AG09309 (cell line): ENCODE measurements at regions not wholly inside any gene's neighbourhood (a gene's known extent, or its start where the extent isn't known, plus 50 kb on each side); places are given as distances from the start of the nearest gene placed in this dataset.

ENCODE experiments used
- DNase-seq: peaks from one replicate; pipeline ENCODE4 v3.0.0-alpha.2; 2010; ENCODE audit warnings: low read depth
- H3K4me3 ChIP-seq: 2 replicates; pipeline ENCODE4 v1.5.1; 2011; ENCODE audit warnings: mild to moderate bottlenecking, low read depth, low read length, moderate library complexity; ENCODE audit not compliant: control insufficient read depth
- TF ChIP-seq, protein P1 (sequence below): IDR thresholded peaks from 2 replicates; pipeline ENCODE4 v1.5.1; 2011; ENCODE audit warnings: mild to moderate bottlenecking, low read depth, low read length, inconsistent platforms; ENCODE audit not compliant: insufficient read depth, control insufficient read depth; ENCODE audit errors: missing control alignments

DNA sequence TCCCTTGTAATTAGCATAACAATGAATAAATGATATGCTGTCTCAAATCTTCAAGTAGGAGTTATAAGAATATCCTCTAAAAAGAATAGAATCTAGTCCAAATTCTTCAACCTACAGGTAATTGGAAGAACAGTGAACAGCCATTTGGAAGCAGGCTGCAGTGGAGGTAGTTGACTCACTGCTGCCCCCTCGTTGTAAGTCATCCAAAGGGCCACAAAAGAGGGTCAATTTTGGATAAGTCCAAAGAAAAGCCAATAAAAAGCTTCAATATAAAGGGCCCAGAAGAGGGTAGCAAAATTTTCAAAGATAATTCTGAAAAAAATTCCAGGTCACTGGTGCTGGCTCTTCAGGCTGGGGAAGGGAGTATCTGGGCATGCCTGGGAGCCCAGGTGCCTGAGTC lies 60.8 kb upstream of the SSTR4 start:
- no peak for DNase-seq
- no peak overlapping the region for H3K4me3 ChIP-seq
- TF ChIP-seq, protein P1, sequence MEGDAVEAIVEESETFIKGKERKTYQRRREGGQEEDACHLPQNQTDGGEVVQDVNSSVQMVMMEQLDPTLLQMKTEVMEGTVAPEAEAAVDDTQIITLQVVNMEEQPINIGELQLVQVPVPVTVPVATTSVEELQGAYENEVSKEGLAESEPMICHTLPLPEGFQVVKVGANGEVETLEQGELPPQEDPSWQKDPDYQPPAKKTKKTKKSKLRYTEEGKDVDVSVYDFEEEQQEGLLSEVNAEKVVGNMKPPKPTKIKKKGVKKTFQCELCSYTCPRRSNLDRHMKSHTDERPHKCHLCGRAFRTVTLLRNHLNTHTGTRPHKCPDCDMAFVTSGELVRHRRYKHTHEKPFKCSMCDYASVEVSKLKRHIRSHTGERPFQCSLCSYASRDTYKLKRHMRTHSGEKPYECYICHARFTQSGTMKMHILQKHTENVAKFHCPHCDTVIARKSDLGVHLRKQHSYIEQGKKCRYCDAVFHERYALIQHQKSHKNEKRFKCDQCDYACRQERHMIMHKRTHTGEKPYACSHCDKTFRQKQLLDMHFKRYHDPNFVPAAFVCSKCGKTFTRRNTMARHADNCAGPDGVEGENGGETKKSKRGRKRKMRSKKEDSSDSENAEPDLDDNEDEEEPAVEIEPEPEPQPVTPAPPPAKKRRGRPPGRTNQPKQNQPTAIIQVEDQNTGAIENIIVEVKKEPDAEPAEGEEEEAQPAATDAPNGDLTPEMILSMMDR: peak; percentile 63

DNA sequence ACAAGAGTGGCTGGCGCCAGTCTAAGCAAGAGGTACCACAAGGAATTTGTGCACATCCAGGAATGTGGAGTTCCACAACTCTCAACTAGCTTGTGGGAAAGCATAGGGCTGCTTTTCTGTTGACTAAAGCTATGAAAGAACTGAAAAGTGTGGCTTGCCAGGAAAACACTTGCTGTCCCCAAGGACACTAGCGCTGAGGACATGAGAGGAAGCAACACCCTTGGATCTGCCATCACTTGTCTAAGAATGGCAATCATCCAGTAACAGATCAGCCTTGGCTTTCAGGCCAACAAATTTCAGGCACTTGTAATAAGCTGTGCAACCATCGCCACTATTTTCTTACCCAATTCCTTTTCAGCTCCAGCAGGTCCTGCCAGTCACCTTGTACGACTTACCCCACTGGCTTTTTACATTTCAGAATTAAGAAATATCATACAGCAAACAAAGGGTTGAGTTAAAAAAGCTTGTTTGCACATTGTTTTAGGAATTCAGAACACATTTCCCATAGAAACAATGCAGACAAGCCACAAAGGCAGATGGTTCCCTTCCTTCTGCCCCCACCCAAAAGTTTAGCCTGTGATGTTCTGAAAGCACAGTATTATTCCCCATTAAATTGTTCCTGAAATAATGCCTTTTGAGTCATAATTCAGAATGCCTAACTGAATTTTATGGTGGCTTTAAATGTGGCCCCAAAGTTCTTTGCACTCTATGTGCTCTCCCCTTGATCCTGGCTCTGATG lies 57.9 kb upstream of the SSTR4 start:
- DNase-seq: no peak
- TF ChIP-seq, protein P1: no peak
- no peak overlapping the region for H3K4me3 ChIP-seq

DNA sequence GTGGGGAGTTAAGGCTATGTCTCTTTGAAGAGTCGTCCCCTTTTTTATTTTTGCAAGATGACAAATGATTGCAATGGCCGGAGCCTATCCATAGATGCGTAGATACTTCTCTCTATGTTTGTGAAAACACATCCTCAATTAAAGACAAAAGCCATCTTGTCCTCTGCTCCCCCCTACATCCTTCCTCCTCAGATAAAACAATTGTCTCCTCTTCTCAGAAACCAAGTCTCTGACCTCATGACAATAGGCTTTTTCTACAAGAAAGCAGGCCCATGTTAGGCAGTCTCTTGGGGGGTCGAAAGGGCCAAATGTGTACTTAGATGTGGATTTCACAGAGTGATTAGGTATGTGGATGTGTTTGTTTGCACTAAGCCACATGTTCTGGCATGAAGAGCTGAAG lies 51.1 kb upstream of the SSTR4 start:
- TF ChIP-seq, protein P1: no peak
- H3K4me3 ChIP-seq: no peak overlapping the region
- DNase-seq: no peak

DNA sequence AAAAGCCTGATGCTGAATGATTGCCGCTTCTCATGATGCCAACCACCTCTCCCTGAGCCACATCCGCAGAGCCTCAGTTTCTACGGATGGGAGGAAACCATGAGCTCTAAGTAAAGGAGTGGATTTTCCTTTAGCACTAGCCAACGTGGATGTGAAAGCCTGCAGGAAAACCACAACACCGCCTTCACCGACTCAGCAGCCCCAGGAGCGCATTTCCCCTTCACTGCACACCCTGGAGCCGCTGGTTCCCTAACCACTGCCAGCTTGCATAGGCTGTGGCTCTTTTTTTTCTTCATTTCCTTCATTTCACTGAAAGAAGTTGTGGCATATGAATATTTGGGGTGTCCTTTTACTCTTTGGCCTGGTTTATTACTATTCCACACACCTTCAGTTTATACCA lies 50.5 kb upstream of the SSTR4 start:
- no peak for DNase-seq
- TF ChIP-seq, protein P1: no peak
- no peak overlapping the region for H3K4me3 ChIP-seq

DNA sequence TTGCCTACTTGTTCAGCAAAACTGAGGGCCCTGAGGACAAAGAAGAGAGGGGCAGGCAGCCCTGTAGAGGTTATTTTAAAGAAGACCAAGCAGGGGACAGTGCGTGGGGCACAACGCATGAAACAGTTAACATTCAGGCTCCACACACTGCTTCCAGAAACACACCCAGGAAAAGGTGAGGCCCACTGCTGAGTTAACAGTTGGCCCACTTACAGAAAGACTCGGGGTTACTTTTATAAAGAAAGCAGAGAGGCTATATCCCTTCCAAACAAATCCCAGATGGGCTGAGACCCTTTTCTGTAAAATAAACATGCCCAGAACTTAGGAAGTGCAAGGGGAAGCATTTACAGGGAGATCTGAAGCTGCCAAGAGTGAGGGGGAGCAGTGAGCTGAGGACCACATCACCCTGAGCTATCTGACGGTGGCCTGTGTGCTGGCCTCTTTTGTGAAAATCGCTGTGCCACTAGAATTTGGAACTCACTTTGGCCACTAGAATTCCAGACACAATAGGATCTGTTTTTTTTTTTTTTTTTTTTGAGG lies 49.8 kb upstream of the SSTR4 start:
- TF ChIP-seq, protein P1: no peak
- DNase-seq: no peak
- no peak overlapping the region for H3K4me3 ChIP-seq
